ENCODE measurements at regions not wholly inside any gene's neighbourhood (a gene's known extent, or its start where the extent isn't known, plus 50 kb on each side); places are given as distances from the start of the nearest gene placed in this dataset.

DNA sequence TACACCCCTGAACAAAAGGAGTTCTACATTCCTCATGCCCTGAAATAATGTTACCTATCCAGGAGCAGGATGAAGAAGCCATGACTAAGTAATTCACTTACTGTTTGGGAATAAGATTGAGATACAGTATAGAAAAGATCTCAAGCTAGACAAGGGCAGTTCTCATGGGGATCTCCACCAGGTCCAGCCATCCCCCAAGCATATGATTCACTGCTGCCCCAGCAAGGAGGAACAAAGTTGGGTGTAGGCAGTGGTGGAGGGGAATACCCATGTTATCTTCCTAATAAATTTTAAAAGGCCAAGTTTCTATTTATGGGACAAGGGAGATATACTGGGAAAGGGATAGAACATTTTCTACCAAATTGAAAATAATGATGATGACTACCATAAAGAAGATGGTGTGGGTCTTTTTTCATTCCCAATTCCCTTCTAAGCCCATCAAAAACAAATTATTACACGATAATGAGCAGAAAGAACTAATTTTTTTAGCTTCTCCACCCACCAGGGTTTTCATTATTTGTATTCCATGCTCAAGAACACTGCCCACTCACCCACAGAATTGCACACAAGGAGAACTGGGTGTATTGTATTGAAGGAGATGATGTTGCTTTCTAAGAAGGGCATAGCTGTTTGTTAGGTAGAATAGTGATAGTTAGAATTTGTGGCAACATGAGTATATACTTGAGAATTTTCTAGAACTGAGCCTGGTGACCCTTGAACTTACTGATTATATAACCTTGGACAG lies 204.6 kb downstream of the BTG1 start:
- no peak overlapping the region for H3K27ac ChIP-seq (ENCODE audit: low read length)
- no peaks in the 10 kb centered on the region for H3K27me3 ChIP-seq (ENCODE audit: low read length)
- H3K9ac ChIP-seq (ENCODE audit: low read length) = no peak overlapping the region
- no peak overlapping the region for H3K4me3 ChIP-seq (ENCODE audit: low read length)
- no peaks in the 10 kb centered on the region for H3K4me1 ChIP-seq (ENCODE audit: insufficient read depth, low read length)
- H3K9me3 ChIP-seq (ENCODE audit: low read length) = no peaks in the 10 kb centered on the region
- BruUV-seq (replicated peaks) = no TSS peak
- H2AFZ ChIP-seq (ENCODE audit: low read length) = no peak overlapping the region
- no peaks in the 10 kb centered on the region for H3K36me3 ChIP-seq (ENCODE audit: low read depth, low read length)
- no peak for TF ChIP-seq EZH2phosphoT487 (IDR thresholded peaks at IDR 0.05; ENCODE audit: borderline replicate concordance, low read length)
- TF ChIP-seq, protein P1, sequence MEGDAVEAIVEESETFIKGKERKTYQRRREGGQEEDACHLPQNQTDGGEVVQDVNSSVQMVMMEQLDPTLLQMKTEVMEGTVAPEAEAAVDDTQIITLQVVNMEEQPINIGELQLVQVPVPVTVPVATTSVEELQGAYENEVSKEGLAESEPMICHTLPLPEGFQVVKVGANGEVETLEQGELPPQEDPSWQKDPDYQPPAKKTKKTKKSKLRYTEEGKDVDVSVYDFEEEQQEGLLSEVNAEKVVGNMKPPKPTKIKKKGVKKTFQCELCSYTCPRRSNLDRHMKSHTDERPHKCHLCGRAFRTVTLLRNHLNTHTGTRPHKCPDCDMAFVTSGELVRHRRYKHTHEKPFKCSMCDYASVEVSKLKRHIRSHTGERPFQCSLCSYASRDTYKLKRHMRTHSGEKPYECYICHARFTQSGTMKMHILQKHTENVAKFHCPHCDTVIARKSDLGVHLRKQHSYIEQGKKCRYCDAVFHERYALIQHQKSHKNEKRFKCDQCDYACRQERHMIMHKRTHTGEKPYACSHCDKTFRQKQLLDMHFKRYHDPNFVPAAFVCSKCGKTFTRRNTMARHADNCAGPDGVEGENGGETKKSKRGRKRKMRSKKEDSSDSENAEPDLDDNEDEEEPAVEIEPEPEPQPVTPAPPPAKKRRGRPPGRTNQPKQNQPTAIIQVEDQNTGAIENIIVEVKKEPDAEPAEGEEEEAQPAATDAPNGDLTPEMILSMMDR (conservative IDR thresholded peaks at IDR 0.05; ENCODE audit: low read depth, low read length) = no peak
- no peak for TF ChIP-seq EZH2 (IDR thresholded peaks at IDR 0.05; ENCODE audit: low read length, unreplicated experiment)
- no peaks in the 10 kb centered on the region for H3K9me2 ChIP-seq (replicated peaks; ENCODE audit: low read length)
- H3K4me2 ChIP-seq (ENCODE audit: low read length) = no peak overlapping the region
- DNase-seq = no peak
- H3K79me2 ChIP-seq (ENCODE audit: low read length) = no peaks in the 10 kb centered on the region
- no peak for ATAC-seq
- H4K20me1 ChIP-seq (ENCODE audit: low read length) = no peaks in the 10 kb centered on the region
- H3F3A ChIP-seq (ENCODE audit: low read length, unreplicated experiment) = no peaks in the 10 kb centered on the region
- POLR2A ChIA-PET (ENCODE audit: unreplicated experiment) = no interaction called here
- intact Hi-C loops (cut with micrococcal nuclease) = no loop called here
- CTCF ChIA-PET = no interaction called here

DNA sequence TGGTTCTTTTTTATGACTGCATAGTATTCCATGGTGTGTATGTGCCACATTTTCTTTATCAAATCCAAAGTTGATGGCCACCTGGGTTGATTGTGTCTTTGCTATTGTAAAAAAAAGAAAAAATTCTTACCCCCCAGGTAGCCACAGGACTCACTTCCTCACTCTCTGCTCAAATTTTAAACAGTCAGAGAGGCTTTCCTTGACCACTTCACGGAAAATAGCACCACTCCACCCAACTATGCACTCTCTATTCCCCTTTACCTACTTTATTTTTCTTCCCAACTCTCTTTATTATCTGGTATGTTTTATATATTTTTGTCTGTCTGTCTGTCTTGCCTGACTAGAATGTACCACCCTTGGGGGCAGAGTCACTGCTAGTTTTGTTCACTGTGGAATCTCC lies 205.3 kb downstream of the BTG1 start:
- Histone ChIP-seq H3K36me3 (ENCODE audit: low read depth, low read length) (no peaks in the 10 kb centered on the region), H3K79me2 (ENCODE audit: low read length) (no peaks in the 10 kb centered on the region), H3F3A (ENCODE audit: low read length, unreplicated experiment) (no peaks in the 10 kb centered on the region), H3K9me3 (ENCODE audit: low read length) (no peaks in the 10 kb centered on the region), H2AFZ (ENCODE audit: low read length) (no peak overlapping the region), H3K9ac (ENCODE audit: low read length) (no peak overlapping the region), H3K9me2 (replicated peaks; ENCODE audit: low read length) (no peaks in the 10 kb centered on the region), H3K27ac (ENCODE audit: low read length) (no peak overlapping the region), H3K4me2 (ENCODE audit: low read length) (no peak overlapping the region), H4K20me1 (ENCODE audit: low read length) (no peaks in the 10 kb centered on the region), H3K4me3 (ENCODE audit: low read length) (no peak overlapping the region), H3K27me3 (ENCODE audit: low read length) (no peaks in the 10 kb centered on the region), H3K4me1 (ENCODE audit: insufficient read depth, low read length) (no peaks in the 10 kb centered on the region)
- CTCF ChIA-PET = no interaction called here
- POLR2A ChIA-PET (ENCODE audit: unreplicated experiment) = no interaction called here
- no TSS peak for BruUV-seq (replicated peaks)
- intact Hi-C loops (cut with micrococcal nuclease) = no loop called here
- DNase-seq = no peak
- no peak for ATAC-seq
- TF ChIP-seq, protein P1 (conservative IDR thresholded peaks at IDR 0.05; ENCODE audit: low read depth, low read length) = no peak
- TF ChIP-seq EZH2 (IDR thresholded peaks at IDR 0.05; ENCODE audit: low read length, unreplicated experiment) (no peak), EZH2phosphoT487 (IDR thresholded peaks at IDR 0.05; ENCODE audit: borderline replicate concordance, low read length) (no peak)

DNA sequence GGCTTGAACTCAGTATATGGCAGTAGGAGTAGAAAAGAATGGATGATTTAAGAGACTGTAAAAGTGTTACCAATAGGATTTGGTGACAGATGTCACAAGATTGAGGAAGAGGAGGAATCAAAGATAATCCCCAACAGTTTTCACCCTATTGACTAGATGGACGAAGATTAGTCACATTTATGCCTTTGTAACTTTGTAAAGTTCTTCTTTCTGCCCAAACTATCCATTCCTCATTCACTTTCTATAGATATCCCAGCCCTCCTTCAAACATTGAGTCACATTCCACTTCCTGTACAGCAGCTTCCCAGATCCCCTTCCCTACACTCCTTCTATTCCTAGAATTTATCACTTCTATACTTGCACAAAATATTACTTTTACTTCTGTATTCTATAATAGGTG lies 207.9 kb downstream of the BTG1 start:
- TF ChIP-seq EZH2phosphoT487 (IDR thresholded peaks at IDR 0.05; ENCODE audit: borderline replicate concordance, low read length) = no peak
- ChIA-PET POLR2A (ENCODE audit: unreplicated experiment) (no interaction called here), CTCF (no interaction called here)
- H3K9me3 ChIP-seq (ENCODE audit: low read length) = no peaks in the 10 kb centered on the region
- intact Hi-C loops (cut with micrococcal nuclease) = no loop called here
- no peak overlapping the region for H3K27ac ChIP-seq (ENCODE audit: low read length)
- no peaks in the 10 kb centered on the region for H3K79me2 ChIP-seq (ENCODE audit: low read length)
- BruUV-seq (replicated peaks) = no TSS peak
- ATAC-seq (no peak; the same call in 1 of the 2 replicates), DNase-seq (no peak)
- no peak overlapping the region for H3K4me2 ChIP-seq (ENCODE audit: low read length)
- H3F3A ChIP-seq (ENCODE audit: low read length, unreplicated experiment) = no peaks in the 10 kb centered on the region
- no peaks in the 10 kb centered on the region for H3K9me2 ChIP-seq (replicated peaks; ENCODE audit: low read length)
- H2AFZ ChIP-seq (ENCODE audit: low read length) = no peak overlapping the region
- H3K9ac ChIP-seq (ENCODE audit: low read length) = no peak overlapping the region
- H3K27me3 ChIP-seq (ENCODE audit: low read length) = no peaks in the 10 kb centered on the region
- H3K36me3 ChIP-seq (ENCODE audit: low read depth, low read length) = no peaks in the 10 kb centered on the region
- H4K20me1 ChIP-seq (ENCODE audit: low read length) = no peaks in the 10 kb centered on the region
- H3K4me1 ChIP-seq (ENCODE audit: insufficient read depth, low read length) = 0 out of 2 replicates have a peak, but pooled peaks cover 3% of the 10 kb centered on the region
- no peak overlapping the region for H3K4me3 ChIP-seq (ENCODE audit: low read length)

All from PC-3 (cell line).